ENCODE measurements at regions not wholly inside any gene's neighbourhood (a gene's known extent, or its start where the extent isn't known, plus 50 kb on each side); places are given as distances from the start of the nearest gene placed in this dataset.
A peak's percentile ranks its signal among the peaks of the same experiment; 100 is the strongest.

DNA sequence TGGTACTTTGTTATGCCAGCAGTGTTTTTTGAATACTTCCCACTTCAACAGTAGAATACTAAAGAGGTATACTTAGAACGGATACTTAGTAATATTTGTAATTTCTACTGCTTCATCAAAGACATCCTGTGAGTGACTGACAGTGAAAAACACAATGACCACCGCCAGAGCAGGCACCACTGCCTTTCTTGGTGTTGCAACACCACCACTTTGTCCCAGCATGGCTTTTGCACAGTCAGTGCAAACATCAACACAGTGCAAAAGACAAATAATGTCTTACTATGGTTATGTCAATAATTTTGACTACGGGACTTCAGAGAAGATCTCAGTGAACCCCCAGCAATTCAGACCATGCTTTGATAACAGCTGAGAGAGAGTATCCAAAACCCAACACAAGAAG is 220.5 kb downstream of the RBM26 start (continued):
- TF ChIP-seq, protein P1, sequence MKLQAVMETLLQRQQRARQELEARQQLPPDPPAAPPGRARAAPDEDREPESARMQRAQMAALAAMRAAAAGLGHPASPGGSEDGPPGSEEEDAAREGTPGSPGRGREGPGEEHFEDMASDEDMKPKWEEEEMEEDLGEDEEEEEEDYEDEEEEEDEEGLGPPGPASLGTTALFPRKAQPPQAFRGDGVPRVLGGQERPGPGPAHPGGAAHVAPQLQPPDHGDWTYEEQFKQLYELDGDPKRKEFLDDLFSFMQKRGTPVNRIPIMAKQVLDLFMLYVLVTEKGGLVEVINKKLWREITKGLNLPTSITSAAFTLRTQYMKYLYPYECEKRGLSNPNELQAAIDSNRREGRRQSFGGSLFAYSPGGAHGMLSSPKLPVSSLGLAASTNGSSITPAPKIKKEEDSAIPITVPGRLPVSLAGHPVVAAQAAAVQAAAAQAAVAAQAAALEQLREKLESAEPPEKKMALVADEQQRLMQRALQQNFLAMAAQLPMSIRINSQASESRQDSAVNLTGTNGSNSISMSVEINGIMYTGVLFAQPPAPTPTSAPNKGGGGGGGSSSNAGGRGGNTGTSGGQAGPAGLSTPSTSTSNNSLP (IDR thresholded peaks at IDR 0.05; ENCODE audit: low read depth, low read length) = peak; percentile 48; the same call in 1 of the 2 replicates
- TF ChIP-seq, protein P2, sequence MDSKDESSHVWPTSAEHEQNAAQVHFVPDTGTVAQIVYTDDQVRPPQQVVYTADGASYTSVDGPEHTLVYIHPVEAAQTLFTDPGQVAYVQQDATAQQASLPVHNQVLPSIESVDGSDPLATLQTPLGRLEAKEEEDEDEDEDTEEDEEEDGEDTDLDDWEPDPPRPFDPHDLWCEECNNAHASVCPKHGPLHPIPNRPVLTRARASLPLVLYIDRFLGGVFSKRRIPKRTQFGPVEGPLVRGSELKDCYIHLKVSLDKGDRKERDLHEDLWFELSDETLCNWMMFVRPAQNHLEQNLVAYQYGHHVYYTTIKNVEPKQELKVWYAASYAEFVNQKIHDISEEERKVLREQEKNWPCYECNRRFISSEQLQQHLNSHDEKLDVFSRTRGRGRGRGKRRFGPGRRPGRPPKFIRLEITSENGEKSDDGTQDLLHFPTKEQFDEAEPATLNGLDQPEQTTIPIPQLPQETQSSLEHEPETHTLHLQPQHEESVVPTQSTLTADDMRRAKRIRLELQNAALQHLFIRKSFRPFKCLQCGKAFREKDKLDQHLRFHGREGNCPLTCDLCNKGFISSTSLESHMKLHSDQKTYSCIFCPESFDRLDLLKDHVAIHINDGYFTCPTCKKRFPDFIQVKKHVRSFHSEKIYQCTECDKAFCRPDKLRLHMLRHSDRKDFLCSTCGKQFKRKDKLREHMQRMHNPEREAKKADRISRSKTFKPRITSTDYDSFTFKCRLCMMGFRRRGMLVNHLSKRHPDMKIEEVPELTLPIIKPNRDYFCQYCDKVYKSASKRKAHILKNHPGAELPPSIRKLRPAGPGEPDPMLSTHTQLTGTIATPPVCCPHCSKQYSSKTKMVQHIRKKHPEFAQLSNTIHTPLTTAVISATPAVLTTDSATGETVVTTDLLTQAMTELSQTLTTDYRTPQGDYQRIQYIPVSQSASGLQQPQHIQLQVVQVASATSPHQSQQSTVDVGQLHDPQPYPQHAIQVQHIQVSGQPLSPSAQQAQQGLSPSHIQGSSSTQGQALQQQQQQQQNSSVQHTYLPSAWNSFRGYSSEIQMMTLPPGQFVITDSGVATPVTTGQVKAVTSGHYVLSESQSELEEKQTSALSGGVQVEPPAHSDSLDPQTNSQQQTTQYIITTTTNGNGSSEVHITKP (CRISPR knock-in tag; IDR thresholded peaks at IDR 0.05; ENCODE audit: low read depth) = no peak
- TF ChIP-seq JUND (CRISPR knock-in tag; IDR thresholded peaks at IDR 0.05) = no peak
- TF ChIP-seq MYNN (CRISPR knock-in tag; IDR thresholded peaks at IDR 0.05; ENCODE audit: low read depth) = no peak
- TF ChIP-seq NR2C2 (CRISPR knock-in tag; IDR thresholded peaks at IDR 0.05; ENCODE audit: borderline replicate concordance) = no peak
- no peak for TF ChIP-seq ARNT (IDR thresholded peaks at IDR 0.05)
- TF ChIP-seq, protein P3, sequence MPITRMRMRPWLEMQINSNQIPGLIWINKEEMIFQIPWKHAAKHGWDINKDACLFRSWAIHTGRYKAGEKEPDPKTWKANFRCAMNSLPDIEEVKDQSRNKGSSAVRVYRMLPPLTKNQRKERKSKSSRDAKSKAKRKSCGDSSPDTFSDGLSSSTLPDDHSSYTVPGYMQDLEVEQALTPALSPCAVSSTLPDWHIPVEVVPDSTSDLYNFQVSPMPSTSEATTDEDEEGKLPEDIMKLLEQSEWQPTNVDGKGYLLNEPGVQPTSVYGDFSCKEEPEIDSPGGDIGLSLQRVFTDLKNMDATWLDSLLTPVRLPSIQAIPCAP (CRISPR knock-in tag; IDR thresholded peaks at IDR 0.05; ENCODE audit: low read depth) = no peak
- peak; percentile 85 for TF ChIP-seq SOX13 (IDR thresholded peaks at IDR 0.05)
- peak in 1 of 2 experiments; percentile 97; a peak in 2 of 4 replicates for TF ChIP-seq SOX13 (CRISPR knock-in tag; conservative IDR thresholded peaks at IDR 0.05 in 1 of 2, IDR thresholded peaks at IDR 0.05 in 1 of 2)
- TF ChIP-seq SMARCC2 (IDR thresholded peaks at IDR 0.05) = no peak
- TF ChIP-seq BCL6 (CRISPR knock-in tag; IDR thresholded peaks at IDR 0.05) = peak; percentile 86
- no peak for TF ChIP-seq KLF11 (CRISPR knock-in tag; IDR thresholded peaks at IDR 0.05)
- TF ChIP-seq ZMYM3 (CRISPR knock-in tag; IDR thresholded peaks at IDR 0.05) = no peak
- peak; percentile 76; the same call in 1 of the 2 replicates for TF ChIP-seq MIER3 (CRISPR knock-in tag; IDR thresholded peaks at IDR 0.05; ENCODE audit: borderline replicate concordance)
- TF ChIP-seq NR2F1 (CRISPR knock-in tag; IDR thresholded peaks at IDR 0.05) = no peak
- no peak for TF ChIP-seq KAT2B (IDR thresholded peaks at IDR 0.05; ENCODE audit: borderline replicate concordance, low read depth, low read length)
- no peak; the same call in 1 of the 2 replicates for TF ChIP-seq MBD4 (IDR thresholded peaks at IDR 0.05; ENCODE audit: borderline replicate concordance, low read length)
- 0 out of 2 replicates have a peak, but pooled peaks have one; percentile 17 for TF ChIP-seq PPARG (CRISPR knock-in tag; conservative IDR thresholded peaks at IDR 0.05)
- peak; percentile 90 for TF ChIP-seq GATAD2A (CRISPR knock-in tag; IDR thresholded peaks at IDR 0.05)
- TF ChIP-seq SKI (IDR thresholded peaks at IDR 0.05; ENCODE audit: partially characterized antibody) = peak; percentile 32
- no peak for TF ChIP-seq TAF1 (CRISPR knock-in tag; IDR thresholded peaks at IDR 0.05)
- TF ChIP-seq, protein P4, sequence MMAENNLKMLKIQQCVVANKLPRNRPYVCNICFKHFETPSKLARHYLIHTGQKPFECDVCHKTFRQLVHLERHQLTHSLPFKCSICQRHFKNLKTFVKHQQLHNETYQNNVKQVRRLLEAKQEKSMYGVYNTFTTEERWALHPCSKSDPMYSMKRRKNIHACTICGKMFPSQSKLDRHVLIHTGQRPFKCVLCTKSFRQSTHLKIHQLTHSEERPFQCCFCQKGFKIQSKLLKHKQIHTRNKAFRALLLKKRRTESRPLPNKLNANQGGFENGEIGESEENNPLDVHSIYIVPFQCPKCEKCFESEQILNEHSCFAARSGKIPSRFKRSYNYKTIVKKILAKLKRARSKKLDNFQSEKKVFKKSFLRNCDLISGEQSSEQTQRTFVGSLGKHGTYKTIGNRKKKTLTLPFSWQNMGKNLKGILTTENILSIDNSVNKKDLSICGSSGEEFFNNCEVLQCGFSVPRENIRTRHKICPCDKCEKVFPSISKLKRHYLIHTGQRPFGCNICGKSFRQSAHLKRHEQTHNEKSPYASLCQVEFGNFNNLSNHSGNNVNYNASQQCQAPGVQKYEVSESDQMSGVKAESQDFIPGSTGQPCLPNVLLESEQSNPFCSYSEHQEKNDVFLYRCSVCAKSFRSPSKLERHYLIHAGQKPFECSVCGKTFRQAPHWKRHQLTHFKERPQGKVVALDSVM (CRISPR knock-in tag; IDR thresholded peaks at IDR 0.05) = no peak
- TF ChIP-seq, protein P5, sequence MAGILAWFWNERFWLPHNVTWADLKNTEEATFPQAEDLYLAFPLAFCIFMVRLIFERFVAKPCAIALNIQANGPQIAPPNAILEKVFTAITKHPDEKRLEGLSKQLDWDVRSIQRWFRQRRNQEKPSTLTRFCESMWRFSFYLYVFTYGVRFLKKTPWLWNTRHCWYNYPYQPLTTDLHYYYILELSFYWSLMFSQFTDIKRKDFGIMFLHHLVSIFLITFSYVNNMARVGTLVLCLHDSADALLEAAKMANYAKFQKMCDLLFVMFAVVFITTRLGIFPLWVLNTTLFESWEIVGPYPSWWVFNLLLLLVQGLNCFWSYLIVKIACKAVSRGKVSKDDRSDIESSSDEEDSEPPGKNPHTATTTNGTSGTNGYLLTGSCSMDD (CRISPR knock-in tag; IDR thresholded peaks at IDR 0.05) = no peak
- no peak for TF ChIP-seq RAD51 (IDR thresholded peaks at IDR 0.05; ENCODE audit: borderline replicate concordance)
